CD14-positive monocyte (primary cell): ENCODE measurements at regions not wholly inside any gene's neighbourhood (a gene's known extent, or its start where the extent isn't known, plus 50 kb on each side); places are given as distances from the start of the nearest gene placed in this dataset.

Source experiments
- DNase-seq, 3 donors: peaks; one replicate each; pipeline ENCODE4 v3.0.0-alpha.2; 2011 to 2022
- H2AFZ ChIP-seq: 2 replicates; pipeline ENCODE4 v1.6.0; 2012; ENCODE audit warnings: mild to moderate bottlenecking, low read depth, low read length, inconsistent platforms; ENCODE audit not compliant: insufficient read depth, poor library complexity, severe bottlenecking
- H3K27ac ChIP-seq, 2 donors: 1 replicate in 1 of 2; 2 replicates in 1 of 2; pipeline ENCODE4 v1.5.1; 2012 to 2013; ENCODE audit warnings: low read length in 2 of 2, control low read depth in 1 of 2, inconsistent platforms in 1 of 2, low read depth in 1 of 2, mild to moderate bottlenecking in 1 of 2
- H3K27me3 ChIP-seq, 2 donors: one replicate each; pipeline versions ENCODE4 v1.6.0 to v1.6.1; 2011 to 2013; ENCODE audit warnings: low read length in 2 of 2; ENCODE audit not compliant: control insufficient read depth in 2 of 2, insufficient read depth in 2 of 2
- H3K36me3 ChIP-seq, 2 donors: replicated peaks in 1 of 2; 1 replicate in 1 of 2; 2 replicates in 1 of 2; pipeline versions ENCODE4 v1.5.1 to v1.6.1; 2012 to 2013; ENCODE audit warnings: low read length in 2 of 2, control low read depth in 1 of 2, inconsistent platforms in 1 of 2, mild to moderate bottlenecking in 1 of 2; ENCODE audit not compliant: insufficient read depth in 2 of 2, control insufficient read depth in 1 of 2
- H3K4me1 ChIP-seq, 2 donors: 1 replicate in 1 of 2; 2 replicates in 1 of 2; pipeline versions ENCODE4 v1.5.1 to v1.6.1; 2012 to 2013; ENCODE audit warnings: low read length in 2 of 2, control low read depth in 1 of 2, inconsistent platforms in 1 of 2, mild to moderate bottlenecking in 1 of 2, moderate library complexity in 1 of 2; ENCODE audit not compliant: insufficient read depth in 2 of 2, control insufficient read depth in 1 of 2
- H3K4me2 ChIP-seq: replicated peaks from 2 replicates; pipeline ENCODE3; 2012; ENCODE audit warnings: low read length, moderate library complexity, mild to moderate bottlenecking; ENCODE audit not compliant: poor library complexity, severe bottlenecking; ENCODE audit errors: extremely low read depth
- H3K4me3 ChIP-seq, 3 experiments: fragments of 200-600 bp in 1 of 3; sonication (generic) in 1 of 3; replicated peaks in 1 of 3; 1 replicate in 2 of 3; 2 replicates in 1 of 3; pipeline ENCODE4 v1.5.1; 2011 to 2013; ENCODE audit warnings: low read length in 3 of 3, mild to moderate bottlenecking in 3 of 3, control low read depth in 2 of 3, low read depth in 2 of 3, inconsistent platforms in 1 of 3, moderate library complexity in 1 of 3
- H3K79me2 ChIP-seq: 2 replicates; pipeline ENCODE4 v1.6.0; 2012; ENCODE audit warnings: mild to moderate bottlenecking, control low read depth, inconsistent platforms, low read length, moderate library complexity; ENCODE audit not compliant: insufficient read depth
- H3K9ac ChIP-seq: 2 replicates; pipeline ENCODE4 v1.6.0; 2017; ENCODE audit warnings: low read length, mild to moderate bottlenecking; ENCODE audit not compliant: insufficient read depth, poor library complexity, severe bottlenecking
- H3K9me3 ChIP-seq, 2 donors: replicated peaks in 1 of 2; 1 replicate in 1 of 2; 2 replicates in 1 of 2; pipeline versions ENCODE4 v1.5.1 to v1.6.1; 2012 to 2013; ENCODE audit warnings: low read length in 2 of 2, control low read depth in 1 of 2; ENCODE audit not compliant: control insufficient read depth in 1 of 2, insufficient read depth in 1 of 2
- H4K20me1 ChIP-seq: 2 replicates; pipeline ENCODE4 v1.6.0; 2012; ENCODE audit warnings: mild to moderate bottlenecking, low read length, control low read depth, moderate library complexity; ENCODE audit not compliant: insufficient read depth
- H3K27ac Mint-ChIP-seq, 7 donors: one replicate each; pipeline ENCODE4 v1.8.0; 2020; ENCODE audit warnings: mild to moderate bottlenecking in 7 of 7, mixed read lengths in 7 of 7, moderate library complexity in 6 of 7, inconsistent platforms in 2 of 7
- H3K27me3 Mint-ChIP-seq, 3 donors: one replicate each; pipeline ENCODE4 v1.8.0; 2021 to 2022; ENCODE audit warnings: low read depth in 3 of 3, mild to moderate bottlenecking in 3 of 3, mixed read lengths in 3 of 3, moderate library complexity in 3 of 3, inconsistent platforms in 1 of 3
- H3K36me3 Mint-ChIP-seq, 2 donors: one replicate each; pipeline ENCODE4 v1.8.0; 2020; ENCODE audit warnings: mixed read lengths in 2 of 2, inconsistent platforms in 1 of 2, mild to moderate bottlenecking in 1 of 2
- H3K4me1 Mint-ChIP-seq: one replicate; pipeline ENCODE4 v1.8.0; 2020; ENCODE audit warnings: mild to moderate bottlenecking, mixed read lengths
- H3K4me3 Mint-ChIP-seq, 2 donors: one replicate each; pipeline ENCODE4 v1.8.0; 2020; ENCODE audit warnings: mild to moderate bottlenecking in 2 of 2, mixed read lengths in 2 of 2, moderate library complexity in 1 of 2
- H3K9me3 Mint-ChIP-seq, 7 donors: one replicate each; pipeline ENCODE4 v1.8.0; 2020 to 2022; ENCODE audit warnings: mixed read lengths in 7 of 7, mild to moderate bottlenecking in 6 of 7, moderate library complexity in 6 of 7, inconsistent platforms in 2 of 7
- WGBS: methylation state at CpG from one replicate; pipeline ENCODE4 v1.1.5; 2013; ENCODE audit warnings: missing lambda C conversion rate; ENCODE audit not compliant: insufficient coverage; 5-methylcytosine and 5-hydroxymethylcytosine counted together
- intact Hi-C, 2 donors: fragments of 100-400 bp; cut with micrococcal nuclease; formaldehyde crosslinking; loops; one replicate each; pipeline versions ENCODE4 v1.15.0 to v1.15.1; 2023
- TF ChIP-seq, protein P1 (sequence below): fragments of 200-600 bp; IDR thresholded peaks from one replicate; pipeline ENCODE4 v1.8.0; 2022; ENCODE audit warnings: antibody characterized with exemption, mild to moderate bottlenecking

DNA sequence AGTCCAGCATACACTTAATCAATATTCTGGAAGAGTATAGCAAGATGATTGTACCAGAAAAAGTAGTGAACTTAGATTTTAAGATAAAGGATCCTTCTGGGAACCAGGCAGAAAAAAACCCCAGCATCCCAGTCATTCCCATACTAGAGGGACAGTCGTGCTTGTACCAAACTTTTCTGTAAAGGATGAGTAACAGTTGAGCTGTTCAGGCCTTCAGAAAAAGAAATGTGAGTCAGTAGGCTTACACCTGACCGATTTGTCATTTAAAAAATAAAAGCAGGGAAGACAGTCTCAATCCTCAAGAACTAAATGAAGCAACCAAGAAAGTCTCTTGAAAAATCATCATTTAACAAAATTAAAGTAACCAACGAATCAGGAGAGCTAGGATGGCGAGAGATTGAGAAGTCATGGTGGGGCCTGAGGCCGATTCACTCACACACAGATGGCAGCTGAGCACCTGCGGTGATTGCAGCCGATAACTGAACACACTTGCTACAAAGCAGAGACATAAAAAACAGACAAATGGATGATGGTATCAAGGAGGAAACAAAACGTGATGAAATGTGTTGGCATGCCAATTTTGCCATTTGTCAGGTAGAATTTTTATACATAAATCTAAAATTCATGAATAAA, 170.0 kb upstream of the ALKAL2 start:
- Mint-ChIP-seq H3K36me3 (no peaks in the 10 kb centered on the region), H3K9me3 (peaks cover 0 to 3% (median 1%) of the 10 kb centered on the region in 7 donors), H3K27me3 (peaks cover 2 to 14% (median 3%) of the 10 kb centered on the region in 3 donors), H3K4me1 (peaks cover 3% of the 10 kb centered on the region), H3K27ac (no peak overlapping the region), H3K4me3 (no peak overlapping the region)
- H3K27me3 ChIP-seq: no peaks in the 10 kb centered on the region
- H3K4me1 ChIP-seq: no peaks in the 10 kb centered on the region
- 82% methylated on average over 2 of the region's 8 CpGs for WGBS
- no peak overlapping the region for H3K9ac ChIP-seq
- H3K4me3 ChIP-seq: no peak overlapping the region
- H2AFZ ChIP-seq: no peak overlapping the region
- no peak for DNase-seq
- intact Hi-C loops: no loop called here
- no peaks in the 10 kb centered on the region for H4K20me1 ChIP-seq
- H3K79me2 ChIP-seq: no peaks in the 10 kb centered on the region
- H3K4me2 ChIP-seq: no peak overlapping the region
- no peaks in the 10 kb centered on the region for H3K36me3 ChIP-seq
- no peaks in the 10 kb centered on the region for H3K9me3 ChIP-seq
- H3K27ac ChIP-seq: no peak overlapping the region
- TF ChIP-seq, protein P1, sequence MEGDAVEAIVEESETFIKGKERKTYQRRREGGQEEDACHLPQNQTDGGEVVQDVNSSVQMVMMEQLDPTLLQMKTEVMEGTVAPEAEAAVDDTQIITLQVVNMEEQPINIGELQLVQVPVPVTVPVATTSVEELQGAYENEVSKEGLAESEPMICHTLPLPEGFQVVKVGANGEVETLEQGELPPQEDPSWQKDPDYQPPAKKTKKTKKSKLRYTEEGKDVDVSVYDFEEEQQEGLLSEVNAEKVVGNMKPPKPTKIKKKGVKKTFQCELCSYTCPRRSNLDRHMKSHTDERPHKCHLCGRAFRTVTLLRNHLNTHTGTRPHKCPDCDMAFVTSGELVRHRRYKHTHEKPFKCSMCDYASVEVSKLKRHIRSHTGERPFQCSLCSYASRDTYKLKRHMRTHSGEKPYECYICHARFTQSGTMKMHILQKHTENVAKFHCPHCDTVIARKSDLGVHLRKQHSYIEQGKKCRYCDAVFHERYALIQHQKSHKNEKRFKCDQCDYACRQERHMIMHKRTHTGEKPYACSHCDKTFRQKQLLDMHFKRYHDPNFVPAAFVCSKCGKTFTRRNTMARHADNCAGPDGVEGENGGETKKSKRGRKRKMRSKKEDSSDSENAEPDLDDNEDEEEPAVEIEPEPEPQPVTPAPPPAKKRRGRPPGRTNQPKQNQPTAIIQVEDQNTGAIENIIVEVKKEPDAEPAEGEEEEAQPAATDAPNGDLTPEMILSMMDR: no peak

DNA sequence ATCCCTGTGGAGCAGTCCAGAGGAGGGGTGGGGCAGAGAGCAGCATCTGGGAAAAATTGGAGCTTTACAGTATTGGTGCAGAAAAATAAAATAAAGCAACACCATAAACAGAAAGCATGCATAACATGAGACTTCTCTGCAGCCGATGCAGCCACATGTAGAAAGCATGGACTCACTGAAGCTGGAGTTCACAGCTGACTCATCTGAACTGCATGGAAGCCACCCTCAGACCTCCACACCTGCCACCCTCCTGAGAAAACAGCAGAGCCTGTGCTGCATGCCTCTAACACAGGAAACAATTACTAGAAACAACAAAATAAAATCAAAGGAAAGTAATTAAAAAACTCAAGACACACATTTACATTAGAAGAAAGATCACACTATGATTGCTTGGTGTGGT, 169.4 kb upstream of the ALKAL2 start:
- Mint-ChIP-seq H3K4me1 (peaks cover 3% of the 10 kb centered on the region), H3K27me3 (peaks cover 2 to 14% (median 3%) of the 10 kb centered on the region in 3 donors), H3K9me3 (peaks cover 0 to 3% (median 1%) of the 10 kb centered on the region in 7 donors), H3K36me3 (no peaks in the 10 kb centered on the region), H3K27ac (no peak overlapping the region), H3K4me3 (no peak overlapping the region)
- Histone ChIP-seq H3K36me3 (no peaks in the 10 kb centered on the region), H3K27ac (no peak overlapping the region), H2AFZ (no peak overlapping the region), H3K4me1 (no peaks in the 10 kb centered on the region), H3K4me2 (no peak overlapping the region), H3K9me3 (no peaks in the 10 kb centered on the region), H3K79me2 (no peaks in the 10 kb centered on the region), H3K9ac (no peak overlapping the region), H4K20me1 (no peaks in the 10 kb centered on the region), H3K27me3 (no peaks in the 10 kb centered on the region), H3K4me3 (no peak overlapping the region)
- no peak for DNase-seq
- TF ChIP-seq, protein P1: no peak
- WGBS: 83% methylated on average over 1 of the region's 1 CpG
- intact Hi-C loops: no loop called here
